SJSA1 (cell line): ENCODE measurements at regions not wholly inside any gene's neighbourhood (a gene's known extent, or its start where the extent isn't known, plus 50 kb on each side); places are given as distances from the start of the nearest gene placed in this dataset.
"Not testable (repeated sequence)": the region's sequence is repeated elsewhere in the genome, so short reads cannot be mapped to it uniquely, and the experiment has no call there.

ENCODE experiments used
- DNase-seq, 2 experiments: peaks; one replicate each; pipeline ENCODE4 v3.0.0-alpha.2; 2015 to 2020; ENCODE audit warnings: low spot score in 2 of 2, low read depth in 1 of 2
- H3K27ac ChIP-seq: fragments of 250-450 bp; sonication (Bioruptor Pico); 2 replicates; pipeline ENCODE4 v1.5.1; 2020; ENCODE audit warnings: mild to moderate bottlenecking, moderate library complexity
- H3K27me3 ChIP-seq: fragments of 250-450 bp; sonication (Bioruptor Pico); replicated peaks from 2 replicates; pipeline ENCODE4 v1.5.1; 2020; ENCODE audit warnings: mild to moderate bottlenecking, moderate library complexity
- H3K36me3 ChIP-seq: fragments of 250-450 bp; sonication (Bioruptor Pico); 2 replicates; pipeline ENCODE4 v1.5.1; 2020; ENCODE audit warnings: mild to moderate bottlenecking
- H3K4me1 ChIP-seq: fragments of 250-450 bp; sonication (Bioruptor Pico); replicated peaks from 2 replicates; pipeline ENCODE4 v1.6.1; 2021; ENCODE audit warnings: mild to moderate bottlenecking
- H3K4me3 ChIP-seq: fragments of 250-450 bp; sonication (Bioruptor Pico); 2 replicates; pipeline ENCODE4 v1.5.1; 2020; ENCODE audit warnings: mild to moderate bottlenecking
- H3K9me3 ChIP-seq: fragments of 250-450 bp; sonication (Bioruptor Pico); replicated peaks from 2 replicates; pipeline ENCODE4 v1.5.1; 2020; ENCODE audit warnings: mild to moderate bottlenecking

GRCh38 chr3:144820232-144820631 is 848.6 kb downstream of the DIPK2A start:
- not testable (repeated sequence) for H3K27me3 ChIP-seq, H3K4me3 ChIP-seq, H3K4me1 ChIP-seq, DNase-seq, H3K9me3 ChIP-seq, H3K27ac ChIP-seq, H3K36me3 ChIP-seq

- no peak overlapping the region for H3K27ac ChIP-seq
- H3K27me3 ChIP-seq, result no peaks in the 10 kb centered on the region
- no peak overlapping the region for H3K4me3 ChIP-seq
- no peaks in the 10 kb centered on the region for H3K36me3 ChIP-seq
- DNase-seq, result no peak
- H3K4me1 ChIP-seq, result no peaks in the 10 kb centered on the region
- H3K9me3 ChIP-seq, result no peaks in the 10 kb centered on the region
Measured at GRCh38 chr3:144820726-144821125, 849.1 kb downstream of the DIPK2A start.

- Histone ChIP-seq H3K4me1 (no peaks in the 10 kb centered on the region), H3K4me3 (no peak overlapping the region), H3K9me3 (no peaks in the 10 kb centered on the region), H3K27ac (no peak overlapping the region), H3K27me3 (no peaks in the 10 kb centered on the region), H3K36me3 (no peaks in the 10 kb centered on the region)
- no peak for DNase-seq
Measured at GRCh38 chr3:144821583-144821982, 850.0 kb downstream of the DIPK2A start.

- Histone ChIP-seq H3K27me3 (no peaks in the 10 kb centered on the region), H3K4me3 (no peak overlapping the region), H3K4me1 (no peaks in the 10 kb centered on the region), H3K36me3 (no peaks in the 10 kb centered on the region), H3K27ac (no peak overlapping the region), H3K9me3 (no peaks in the 10 kb centered on the region)
- no peak for DNase-seq
Measured at GRCh38 chr3:144822671-144823070, 851.0 kb downstream of the DIPK2A start.

- Histone ChIP-seq H3K27me3 (no peaks in the 10 kb centered on the region), H3K9me3 (no peaks in the 10 kb centered on the region), H3K4me1 (no peaks in the 10 kb centered on the region), H3K27ac (no peak overlapping the region), H3K4me3 (no peak overlapping the region), H3K36me3 (no peaks in the 10 kb centered on the region)
- DNase-seq, result no peak
Measured at GRCh38 chr3:144831955-144832716, 860.5 kb downstream of the DIPK2A start.

GRCh38 chr3:144839991-144840390 is 868.4 kb downstream of the DIPK2A start:
- Histone ChIP-seq H3K27ac (no peak overlapping the region), H3K27me3 (no peaks in the 10 kb centered on the region), H3K36me3 (no peaks in the 10 kb centered on the region), H3K4me1 (no peaks in the 10 kb centered on the region), H3K4me3 (no peak overlapping the region), H3K9me3 (no peaks in the 10 kb centered on the region)
- DNase-seq, result no peak

- Histone ChIP-seq H3K4me1 (no peaks in the 10 kb centered on the region), H3K4me3 (no peak overlapping the region), H3K27ac (no peak overlapping the region), H3K27me3 (no peaks in the 10 kb centered on the region), H3K36me3 (no peaks in the 10 kb centered on the region), H3K9me3 (no peaks in the 10 kb centered on the region)
- DNase-seq, result no peak
Measured at GRCh38 chr3:144840866-144841265, 869.2 kb downstream of the DIPK2A start.

- DNase-seq, result no peak
- Histone ChIP-seq H3K27ac (no peak overlapping the region), H3K9me3 (no peaks in the 10 kb centered on the region), H3K27me3 (no peaks in the 10 kb centered on the region), H3K4me3 (no peak overlapping the region), H3K36me3 (no peaks in the 10 kb centered on the region), H3K4me1 (no peaks in the 10 kb centered on the region)
Measured at GRCh38 chr3:144843099-144843498, 871.5 kb downstream of the DIPK2A start.

- Histone ChIP-seq H3K4me3 (no peak overlapping the region), H3K4me1 (no peaks in the 10 kb centered on the region), H3K36me3 (no peaks in the 10 kb centered on the region), H3K27ac (no peak overlapping the region), H3K9me3 (no peaks in the 10 kb centered on the region), H3K27me3 (no peaks in the 10 kb centered on the region)
- no peak for DNase-seq
Measured at GRCh38 chr3:144852999-144853398, 881.4 kb downstream of the DIPK2A start.

- not testable (repeated sequence) for H3K9me3 ChIP-seq, H3K27me3 ChIP-seq, DNase-seq, H3K4me1 ChIP-seq, H3K36me3 ChIP-seq, H3K27ac ChIP-seq, H3K4me3 ChIP-seq
Measured at GRCh38 chr3:144854020-144854419, 882.4 kb downstream of the DIPK2A start.

- DNase-seq, result no peak
- no peaks in the 10 kb centered on the region for H3K9me3 ChIP-seq
- no peak overlapping the region for H3K27ac ChIP-seq
Measured at GRCh38 chr3:144859161-144859560, 887.5 kb downstream of the DIPK2A start.

GRCh38 chr3:144864646-144865045 is 893.0 kb downstream of the DIPK2A start:
- Histone ChIP-seq H3K4me3 (no peak overlapping the region), H3K4me1 (no peaks in the 10 kb centered on the region), H3K36me3 (no peaks in the 10 kb centered on the region), H3K27me3 (no peaks in the 10 kb centered on the region), H3K27ac (no peak overlapping the region), H3K9me3 (no peaks in the 10 kb centered on the region)
- no peak for DNase-seq

More at GRCh38 chr3:144859161-144859560, 887.5 kb downstream of the DIPK2A start:
- Histone ChIP-seq H3K27me3 (no peaks in the 10 kb centered on the region), H3K36me3 (no peaks in the 10 kb centered on the region), H3K4me3 (no peak overlapping the region), H3K4me1 (no peaks in the 10 kb centered on the region)

- Histone ChIP-seq H3K4me1 (no peaks in the 10 kb centered on the region), H3K36me3 (no peaks in the 10 kb centered on the region), H3K9me3 (no peaks in the 10 kb centered on the region), H3K27ac (no peak overlapping the region), H3K4me3 (no peak overlapping the region), H3K27me3 (no peaks in the 10 kb centered on the region)
- DNase-seq, result no peak
Measured at GRCh38 chr3:144865948-144866347, 894.3 kb downstream of the DIPK2A start.

- H3K4me1 ChIP-seq, result no peaks in the 10 kb centered on the region
- no peaks in the 10 kb centered on the region for H3K9me3 ChIP-seq
- H3K27ac ChIP-seq, result no peak overlapping the region
- H3K36me3 ChIP-seq, result no peaks in the 10 kb centered on the region
- no peak for DNase-seq
- H3K4me3 ChIP-seq, result no peak overlapping the region
- H3K27me3 ChIP-seq, result no peaks in the 10 kb centered on the region
Measured at GRCh38 chr3:144866476-144866875, 894.9 kb downstream of the DIPK2A start.

- DNase-seq, result no peak
- Histone ChIP-seq H3K27me3 (no peaks in the 10 kb centered on the region), H3K4me1 (no peaks in the 10 kb centered on the region), H3K4me3 (no peak overlapping the region), H3K27ac (no peak overlapping the region), H3K9me3 (no peaks in the 10 kb centered on the region), H3K36me3 (no peaks in the 10 kb centered on the region)
Measured at GRCh38 chr3:144868506-144868905, 896.9 kb downstream of the DIPK2A start.
